ENCODE measurements at regions not wholly inside any gene's neighbourhood (a gene's known extent, or its start where the extent isn't known, plus 50 kb on each side); places are given as distances from the start of the nearest gene placed in this dataset.

DNA sequence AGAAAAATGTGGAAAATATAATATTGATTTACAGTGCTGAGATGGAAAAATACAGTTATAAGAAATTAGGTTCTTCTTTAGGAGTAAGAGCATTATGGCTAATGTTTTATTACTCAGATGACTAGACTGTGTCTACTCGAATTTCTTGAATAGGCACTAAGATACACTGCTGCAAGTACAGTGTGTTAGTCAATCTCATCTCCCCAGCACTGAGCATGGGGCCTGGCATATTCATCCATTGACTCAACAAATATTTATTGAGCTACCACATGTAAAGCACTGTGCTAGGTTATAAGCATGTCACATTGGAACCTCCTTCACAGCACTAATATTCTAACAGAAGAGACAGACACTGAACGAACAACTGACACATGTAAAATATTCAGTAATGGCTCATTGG is 242.5 kb upstream of the GPC6 start:
- TF ChIP-seq POLR2A (IDR thresholded peaks at IDR 0.05; ENCODE audit: low read depth, low read length) (no peak), MXI1 (IDR thresholded peaks at IDR 0.05; ENCODE audit: borderline replicate concordance, low read depth, low read length) (no peak), CEBPB (IDR thresholded peaks at IDR 0.05; ENCODE audit: low read depth, low read length) (no peak)
- no CpG with 5 or more reads among the region's 2 CpGs for WGBS, 2 experiments (ENCODE audit: extremely low coverage in 2 of 2, insufficient read length in 1 of 2)

More for the DNA sequence above, 242.5 kb upstream of the GPC6 start:
- Histone ChIP-seq H2BK20ac (ENCODE audit: low read depth, low read length) (no peak overlapping the region), H3K4me2 (ENCODE audit: low read depth, low read length) (no peak overlapping the region), H2BK5ac (ENCODE audit: low read depth, low read length, poor library complexity, severe bottlenecking) (no peak overlapping the region), H3K4me3 (ENCODE audit: insufficient read depth, low read depth, low read length) (no peak overlapping the region), H3K79me1 (ENCODE audit: low read depth in 1 of 2, low read length in 2 of 2) (no peaks in the 10 kb centered on the region), H4K20me1 (ENCODE audit: insufficient read depth, low read length) (no peaks in the 10 kb centered on the region), H3K9me1 (ENCODE audit: insufficient read depth, low read length) (no peaks in the 10 kb centered on the region), H3K56ac (ENCODE audit: extremely low read depth, insufficient read depth, low read length) (no peak overlapping the region), H2AFZ (replicated peaks; ENCODE audit: low read length, poor library complexity) (no peak overlapping the region), H3K4ac (ENCODE audit: low read depth, low read length) (no peak overlapping the region), H3K9ac (ENCODE audit: low read depth, low read length) (no peak overlapping the region), H4K8ac (ENCODE audit: low read depth in 2 of 2, low read length in 2 of 2) (no peak overlapping the region), H4K5ac (ENCODE audit: low read depth, low read length) (no peak overlapping the region), H3K4me1 (ENCODE audit: control insufficient read depth, insufficient read depth, low read length) (no peaks in the 10 kb centered on the region), H3K18ac (ENCODE audit: low read depth, low read length) (no peak overlapping the region), H3K23ac (ENCODE audit: low read depth, low read length) (no peak overlapping the region), H2AK5ac (ENCODE audit: low read depth, low read length) (no peak overlapping the region), H3K27me3 (ENCODE audit: control insufficient read depth, insufficient read depth, low read length) (no peaks in the 10 kb centered on the region), H2BK120ac (ENCODE audit: low read depth, low read length) (no peak overlapping the region), H3K27ac (ENCODE audit: insufficient read depth, low read length) (no peak overlapping the region), H4K91ac (ENCODE audit: insufficient read depth, low read depth, low read length) (no peak overlapping the region), H2AK9ac (replicated peaks; ENCODE audit: low read depth, low read length, poor library complexity) (no peak overlapping the region), H2BK15ac (ENCODE audit: low read depth, low read length) (no peak overlapping the region), H3K9me3 (ENCODE audit: control insufficient read depth, insufficient read depth, low read length) (no peaks in the 10 kb centered on the region), H3K36me3 (ENCODE audit: control insufficient read depth, insufficient read depth, low read length) (no peaks in the 10 kb centered on the region), H3K14ac (replicated peaks; ENCODE audit: low read depth, low read length) (no peak overlapping the region)
- dilution Hi-C loops (cut with HindIII; ENCODE audit: low sequenced_read_pairs, unreplicated experiment) (no loop called here), in situ Hi-C loops (cut with MboI; ENCODE audit: low sequenced_read_pairs) (no loop called here), intact Hi-C loops (cut with micrococcal nuclease) (no loop called here)
- BruUV-seq (replicated peaks) = no TSS peak
- DNase-seq (peak; percentile 56), ATAC-seq (ENCODE audit: low read depth) (peak; percentile 66)
- CTCF ChIA-PET = no interaction called here
- POLR2A ChIA-PET (ENCODE audit: unreplicated experiment) = no interaction called here
